Body of pancreas (tissue), 4 donors: ENCODE measurements at regions not wholly inside any gene's neighbourhood (a gene's known extent, or its start where the extent isn't known, plus 50 kb on each side); places are given as distances from the start of the nearest gene placed in this dataset.
"Not testable (repeated sequence)": the region's sequence is repeated elsewhere in the genome, so short reads cannot be mapped to it uniquely, and the experiment has no call there.

Source experiments
- ATAC-seq: fragments of 150-250 bp; one replicate; pipeline ENCODE4 v1.9.1; 2016
- DNase-seq, 4 donors: peaks; one replicate each; pipeline ENCODE4 v3.0.0-alpha.2; 2019
- H3K27ac ChIP-seq, 4 donors: fragments of 200-600 bp; sonication (generic); 1 replicate in 3 of 4; 2 replicates in 1 of 4; pipeline versions ENCODE4 v1.5.1 to v1.6.1; 2016 to 2019; ENCODE audit warnings: mild to moderate bottlenecking in 1 of 4, mixed read lengths in 1 of 4, moderate library complexity in 1 of 4
- H3K27me3 ChIP-seq, 2 donors: fragments of 200-600 bp; sonication (generic); one replicate each; pipeline ENCODE4 v1.6.0; 2016; ENCODE audit warnings: mild to moderate bottlenecking in 1 of 2
- H3K36me3 ChIP-seq, 2 donors: fragments of 200-600 bp; sonication (generic); replicated peaks in 1 of 2; 2 replicates each; pipeline ENCODE4 v1.5.1; 2016; ENCODE audit warnings: low read depth in 2 of 2; ENCODE audit not compliant: insufficient read depth in 1 of 2
- H3K4me1 ChIP-seq: fragments of 200-600 bp; sonication (generic); one replicate; pipeline ENCODE4 v1.6.0; 2016
- H3K4me3 ChIP-seq, 2 donors: fragments of 200-600 bp; sonication (generic); 1 replicate in 1 of 2; 2 replicates in 1 of 2; pipeline ENCODE4 v1.5.1; 2016 to 2019
- H3K9me3 ChIP-seq, 3 donors: fragments of 200-600 bp; sonication (generic); 1 replicate in 2 of 3; 2 replicates in 1 of 3; pipeline ENCODE4 v1.5.1; 2016
- WGBS, 2 donors: methylation state at CpG; one replicate each; pipeline ENCODE4 v1.1.5; 2017; 5-methylcytosine and 5-hydroxymethylcytosine counted together
- intact Hi-C: fragments of 100-400 bp; cut with DNase I; formaldehyde crosslinking; loops from one replicate; pipeline ENCODE4 v1.15.1; 2023
- TF ChIP-seq, protein P1 (sequence below), 7 experiments: fragments of 450-650 bp in 4 of 7; fragments of 200-600 bp in 3 of 7; sonication (generic) in 3 of 7; IDR thresholded peaks; one replicate each; pipeline ENCODE4 v1.5.1; 2016 to 2019; ENCODE audit warnings: antibody characterized with exemption in 7 of 7

DNA sequence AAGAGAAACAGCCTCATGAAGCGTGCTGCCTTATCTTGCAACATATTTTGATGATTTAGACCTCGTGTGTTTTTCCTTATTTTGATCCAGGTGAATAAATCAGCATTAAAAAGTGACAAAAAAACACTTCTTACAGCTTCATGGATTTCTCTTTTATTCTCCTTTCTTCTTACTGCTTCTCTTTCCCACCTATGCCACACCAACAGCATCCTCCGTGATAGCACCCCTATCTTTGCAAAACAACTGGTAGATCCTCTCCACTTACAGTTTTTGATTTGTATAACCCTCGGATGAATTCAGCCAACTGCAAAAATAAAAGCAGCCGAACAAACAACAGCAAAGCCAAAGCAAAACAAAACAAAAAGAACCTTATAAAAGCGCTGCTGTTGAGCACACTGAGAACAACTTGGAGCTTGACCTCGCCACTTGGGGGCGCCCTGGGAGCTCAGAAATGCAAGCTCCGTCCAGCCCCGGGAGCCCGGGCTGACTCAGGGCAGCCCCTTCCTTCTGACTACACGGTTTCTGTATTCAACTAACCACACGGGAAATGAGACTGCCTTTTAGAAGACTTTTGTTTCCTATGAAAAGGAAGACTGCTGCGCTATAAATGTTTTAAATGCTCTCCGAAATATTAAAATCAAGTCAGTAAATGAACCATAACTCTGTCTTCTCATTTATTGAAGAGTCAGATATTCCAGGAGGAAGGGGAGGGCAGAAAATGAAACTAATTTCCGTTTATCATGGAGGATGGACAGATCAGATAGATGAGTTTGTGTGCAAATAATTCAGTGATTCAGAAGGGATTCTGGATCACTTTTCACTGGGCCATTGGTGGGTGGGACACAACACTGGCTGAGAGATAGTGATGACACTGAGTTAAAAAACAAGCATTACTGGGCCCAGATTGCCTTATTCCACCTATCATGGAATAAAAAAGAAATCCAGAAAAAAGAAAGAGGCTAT is 186.8 kb downstream of the ATP6V0E2 start:
- H3K9me3 ChIP-seq, H3K27ac ChIP-seq, H3K4me1 ChIP-seq, H3K36me3 ChIP-seq, intact Hi-C loops, H3K4me3 ChIP-seq, H3K27me3 ChIP-seq: not testable (repeated sequence)
- ATAC-seq (peak; percentile 94), DNase-seq (peak; percentile 83 to 90 (median 88))
- TF ChIP-seq, protein P1, sequence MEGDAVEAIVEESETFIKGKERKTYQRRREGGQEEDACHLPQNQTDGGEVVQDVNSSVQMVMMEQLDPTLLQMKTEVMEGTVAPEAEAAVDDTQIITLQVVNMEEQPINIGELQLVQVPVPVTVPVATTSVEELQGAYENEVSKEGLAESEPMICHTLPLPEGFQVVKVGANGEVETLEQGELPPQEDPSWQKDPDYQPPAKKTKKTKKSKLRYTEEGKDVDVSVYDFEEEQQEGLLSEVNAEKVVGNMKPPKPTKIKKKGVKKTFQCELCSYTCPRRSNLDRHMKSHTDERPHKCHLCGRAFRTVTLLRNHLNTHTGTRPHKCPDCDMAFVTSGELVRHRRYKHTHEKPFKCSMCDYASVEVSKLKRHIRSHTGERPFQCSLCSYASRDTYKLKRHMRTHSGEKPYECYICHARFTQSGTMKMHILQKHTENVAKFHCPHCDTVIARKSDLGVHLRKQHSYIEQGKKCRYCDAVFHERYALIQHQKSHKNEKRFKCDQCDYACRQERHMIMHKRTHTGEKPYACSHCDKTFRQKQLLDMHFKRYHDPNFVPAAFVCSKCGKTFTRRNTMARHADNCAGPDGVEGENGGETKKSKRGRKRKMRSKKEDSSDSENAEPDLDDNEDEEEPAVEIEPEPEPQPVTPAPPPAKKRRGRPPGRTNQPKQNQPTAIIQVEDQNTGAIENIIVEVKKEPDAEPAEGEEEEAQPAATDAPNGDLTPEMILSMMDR (IDR thresholded peaks at IDR 0.05) = peak in 3 of 7 experiments; percentile 15 to 40 (median 32)
- 16 to 17% methylated on average over 11 to 12 of the region's 16 CpGs for WGBS, 2 donors

DNA sequence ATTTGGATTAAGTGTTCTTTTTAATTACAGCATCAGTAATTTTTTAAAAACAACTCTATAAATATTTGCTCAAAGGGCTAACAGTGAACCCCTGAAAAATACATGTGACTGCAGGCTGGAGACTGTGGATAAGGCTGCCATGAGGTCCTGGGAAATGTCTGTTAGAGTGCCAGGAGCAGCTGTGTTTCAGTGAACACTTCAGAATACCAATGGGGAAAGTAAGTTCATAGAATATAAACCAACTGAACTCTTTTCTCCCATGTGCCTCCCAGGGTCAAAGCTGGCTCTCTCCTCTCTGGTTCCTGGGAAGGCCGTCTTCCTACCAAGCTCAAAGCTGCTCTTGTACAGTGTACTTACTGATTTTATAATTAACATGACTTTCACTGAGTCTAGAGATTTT is 189.4 kb downstream of the ATP6V0E2 start:
- intact Hi-C loops, H3K4me3 ChIP-seq, H3K4me1 ChIP-seq, ATAC-seq, H3K36me3 ChIP-seq, H3K27me3 ChIP-seq, H3K9me3 ChIP-seq, H3K27ac ChIP-seq, DNase-seq: not testable (repeated sequence)
- 100% methylated on average over 1 of the region's 1 CpG for WGBS, 2 donors

DNA sequence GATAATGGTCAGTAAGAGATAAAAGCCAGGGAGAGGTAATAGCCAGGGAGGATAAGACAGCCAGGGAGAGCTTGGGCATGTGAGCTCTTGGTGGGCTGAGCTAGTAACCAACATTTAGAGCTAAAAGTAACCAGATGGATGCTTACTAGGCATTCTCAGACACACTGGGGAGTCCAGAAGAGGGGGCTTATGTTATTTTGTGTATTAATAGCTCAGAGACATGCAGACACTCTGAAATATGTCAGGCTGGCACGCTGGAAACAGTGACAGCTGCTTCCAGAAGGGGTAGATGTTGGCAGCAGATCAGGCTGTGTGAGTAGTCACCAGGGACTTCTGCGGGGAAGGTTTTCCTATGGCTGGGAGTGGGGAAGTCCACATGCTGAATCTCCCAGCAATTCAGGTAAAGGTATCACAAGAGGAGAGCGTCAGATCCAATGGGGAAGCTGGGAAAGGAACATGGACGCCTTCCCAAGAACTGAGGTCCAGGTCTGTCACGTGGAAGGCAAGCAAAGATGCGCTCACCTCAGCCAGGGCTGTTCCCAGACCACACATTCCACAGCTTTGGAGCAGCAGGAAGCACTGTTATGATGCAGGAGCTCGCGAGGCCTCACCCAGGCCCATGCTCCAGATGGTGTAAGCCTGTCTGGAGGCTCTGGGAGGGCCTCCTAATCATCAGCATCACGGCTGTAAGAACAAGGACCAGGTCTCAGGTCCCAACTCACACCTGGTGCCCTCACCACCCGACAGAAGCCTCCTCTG is 196.0 kb downstream of the ATP6V0E2 start:
- H3K4me3 ChIP-seq, H3K9me3 ChIP-seq, H3K27ac ChIP-seq, H3K27me3 ChIP-seq, DNase-seq, intact Hi-C loops, ATAC-seq, H3K36me3 ChIP-seq, H3K4me1 ChIP-seq: not testable (repeated sequence)
- WGBS, 2 donors = 79 to 80% methylated on average over 9 to 10 of the region's 10 CpGs

DNA sequence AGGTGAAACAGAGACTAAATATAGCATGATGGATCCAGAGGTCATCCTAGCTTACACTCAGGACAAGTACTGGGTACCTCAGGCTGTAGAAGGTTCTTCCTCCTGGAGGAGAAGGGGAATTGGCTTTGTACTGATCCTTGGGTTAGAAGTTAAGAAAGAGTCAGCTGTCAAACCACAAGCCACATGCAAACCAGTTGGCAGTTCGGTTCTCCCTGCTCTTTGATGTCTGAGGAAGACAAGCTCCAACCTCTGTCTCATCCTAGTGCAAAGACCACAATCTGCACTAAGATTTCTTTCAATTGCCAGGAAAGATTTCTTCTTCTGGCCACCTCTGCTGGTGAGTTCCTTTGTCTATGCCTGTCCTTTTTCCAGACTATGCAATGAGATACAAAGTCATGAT is 203.8 kb downstream of the ATP6V0E2 start:
- H3K36me3 ChIP-seq, H3K27me3 ChIP-seq, H3K9me3 ChIP-seq, H3K4me1 ChIP-seq, intact Hi-C loops, H3K27ac ChIP-seq, H3K4me3 ChIP-seq, DNase-seq, ATAC-seq: not testable (repeated sequence)
- 60 to 85% methylated on average over 1 of the region's 1 CpG for WGBS, 2 donors

DNA sequence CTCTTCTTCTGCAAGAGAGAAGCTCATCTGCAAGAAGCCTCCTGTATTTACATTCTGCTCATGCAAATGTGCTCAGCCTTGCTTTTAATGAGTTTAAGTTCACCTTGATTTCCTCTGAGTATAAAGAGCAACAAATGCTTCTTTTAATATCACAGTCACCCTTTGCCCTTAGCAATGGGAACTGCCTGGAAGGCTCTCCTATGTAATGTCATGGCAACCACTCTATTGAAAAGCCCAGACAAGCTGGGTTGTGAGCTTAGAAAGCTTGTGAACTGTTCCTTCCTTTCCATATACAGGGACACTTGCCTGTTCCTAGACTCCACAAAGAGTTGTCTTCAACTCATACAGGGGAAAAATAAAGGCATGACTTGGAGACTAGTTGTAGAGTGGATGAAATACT is 208.1 kb downstream of the ATP6V0E2 start:
- H3K4me1 ChIP-seq, ATAC-seq, DNase-seq, H3K9me3 ChIP-seq, intact Hi-C loops, H3K27me3 ChIP-seq, H3K4me3 ChIP-seq, H3K36me3 ChIP-seq, H3K27ac ChIP-seq: not testable (repeated sequence)

DNA sequence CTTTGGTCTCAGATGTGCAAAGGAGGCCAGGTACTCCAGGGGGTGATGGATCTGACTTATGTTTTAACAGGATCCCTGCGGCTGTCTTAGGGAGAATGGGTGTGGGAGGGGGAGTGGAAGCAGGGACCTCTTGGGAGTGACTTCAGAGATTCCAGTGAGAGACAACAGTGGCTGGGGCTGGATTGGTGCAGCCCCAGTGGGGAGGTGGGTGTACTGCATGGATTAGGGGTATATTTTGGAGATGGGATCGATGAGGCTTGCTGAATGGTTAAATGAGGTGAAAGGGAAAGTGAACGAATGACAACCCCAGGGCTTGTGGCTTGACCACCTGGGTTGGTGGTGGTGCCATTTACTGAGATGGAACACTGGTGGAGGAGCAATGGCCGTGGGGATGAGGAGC is 211.0 kb downstream of the ATP6V0E2 start:
- H3K36me3 ChIP-seq, ATAC-seq, H3K9me3 ChIP-seq, H3K27ac ChIP-seq, intact Hi-C loops, H3K27me3 ChIP-seq, DNase-seq, H3K4me3 ChIP-seq, H3K4me1 ChIP-seq: not testable (repeated sequence)
- 92 to 94% methylated on average over 4 of the region's 4 CpGs for WGBS, 2 donors

DNA sequence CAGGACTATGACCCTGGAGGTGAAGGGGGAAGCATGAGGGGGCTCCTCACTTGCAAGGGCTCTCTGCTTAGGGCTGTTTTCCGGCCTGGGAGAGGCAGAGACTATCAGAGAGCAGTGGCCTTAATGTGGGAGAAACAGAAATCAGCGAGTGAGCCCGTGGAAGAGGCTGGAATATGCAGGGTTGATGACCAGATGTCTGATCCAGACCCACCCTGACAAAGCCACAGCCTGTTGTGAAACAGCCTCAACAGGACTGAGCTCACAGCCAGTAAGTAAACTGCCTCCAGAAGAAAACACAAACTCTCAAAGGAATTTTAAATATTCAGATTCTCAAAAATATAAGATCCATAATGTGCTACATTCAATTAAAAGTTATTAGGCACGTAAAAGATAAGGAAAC is 213.7 kb downstream of the ATP6V0E2 start:
- H3K4me1 ChIP-seq, intact Hi-C loops, H3K27me3 ChIP-seq, H3K27ac ChIP-seq, H3K9me3 ChIP-seq, H3K36me3 ChIP-seq, ATAC-seq, H3K4me3 ChIP-seq: not testable (repeated sequence)
- WGBS, 2 donors = 78 to 83% methylated on average over 4 of the region's 4 CpGs
- peak in 2 of 4 donors; percentile 21 to 25 for DNase-seq

DNA sequence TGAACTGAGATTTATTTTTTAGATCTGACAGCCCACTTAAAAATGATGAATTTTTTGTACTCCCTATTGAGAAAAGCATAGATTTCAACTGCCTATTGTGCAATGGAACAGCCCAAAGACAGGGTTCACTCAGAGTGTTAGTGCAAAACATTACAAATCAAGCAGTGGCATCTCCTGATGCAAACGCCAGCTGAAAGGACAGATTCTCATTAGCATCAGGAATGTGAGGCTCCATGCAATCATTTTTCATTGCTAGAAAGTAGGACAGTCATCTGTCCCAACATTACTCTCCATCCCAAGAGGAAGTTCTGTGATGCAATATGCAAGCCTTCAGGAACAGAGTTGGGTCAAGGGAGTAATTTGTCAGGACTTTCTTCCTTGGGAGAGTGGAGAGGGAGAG is 215.4 kb downstream of the ATP6V0E2 start:
- H3K36me3 ChIP-seq, H3K9me3 ChIP-seq, H3K27ac ChIP-seq, H3K4me3 ChIP-seq, H3K4me1 ChIP-seq, H3K27me3 ChIP-seq, intact Hi-C loops: not testable (repeated sequence)
- ATAC-seq (peak; percentile 64), DNase-seq (peak in 1 of 4 donors; percentile 3)
- 62 to 70% methylated on average over 1 of the region's 1 CpG for WGBS, 2 donors

DNA sequence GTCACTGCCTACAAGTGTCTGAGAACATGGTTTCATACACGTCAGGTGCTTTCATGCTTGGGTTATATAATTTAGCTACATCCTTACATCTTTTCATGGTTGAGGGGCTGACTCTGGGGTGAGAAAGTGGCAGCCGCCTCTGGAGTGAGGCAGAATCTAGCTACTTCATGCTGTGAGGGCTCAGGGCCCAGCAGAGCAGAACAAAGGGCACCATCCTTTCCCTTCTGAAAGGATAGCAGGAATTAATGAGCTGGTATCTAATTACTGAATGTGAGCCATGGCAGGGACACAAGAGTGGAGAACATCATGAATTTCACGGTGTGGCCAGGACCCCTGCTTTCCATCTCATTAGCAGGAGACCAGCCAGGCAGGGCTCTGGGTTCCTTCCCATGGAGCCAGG is 217.0 kb downstream of the ATP6V0E2 start:
- ATAC-seq, H3K9me3 ChIP-seq, intact Hi-C loops, H3K4me1 ChIP-seq, H3K4me3 ChIP-seq, H3K36me3 ChIP-seq, DNase-seq, H3K27ac ChIP-seq, H3K27me3 ChIP-seq: not testable (repeated sequence)
- WGBS, 2 donors = 94 to 95% methylated on average over 2 to 3 of the region's 3 CpGs

DNA sequence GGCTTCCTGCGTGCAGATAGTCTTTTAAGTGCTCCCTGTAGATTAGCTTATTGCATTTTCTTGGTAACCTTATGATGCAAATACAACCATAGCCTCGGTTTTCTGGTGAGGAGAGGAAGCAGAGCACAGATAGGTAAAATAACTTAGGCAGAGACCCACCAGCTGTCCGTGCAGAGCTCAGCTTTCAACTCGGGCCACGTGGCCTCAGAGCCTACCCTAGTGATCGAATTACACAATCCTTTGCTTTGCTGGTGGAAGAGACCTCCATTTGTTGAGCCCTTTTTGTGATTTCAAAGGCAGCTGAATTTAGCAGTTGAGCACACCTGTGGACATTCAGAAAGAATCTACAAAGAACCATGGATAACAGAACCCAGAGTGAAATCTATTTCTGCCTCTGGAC is 220.1 kb downstream of the ATP6V0E2 start:
- H3K9me3 ChIP-seq, intact Hi-C loops, H3K4me1 ChIP-seq, H3K36me3 ChIP-seq, ATAC-seq, H3K27me3 ChIP-seq, H3K4me3 ChIP-seq, H3K27ac ChIP-seq, DNase-seq: not testable (repeated sequence)
- WGBS, 2 donors = 70 to 71% methylated on average over 6 of the region's 6 CpGs
